ENCODE measurements at regions not wholly inside any gene's neighbourhood (a gene's known extent, or its start where the extent isn't known, plus 50 kb on each side); places are given as distances from the start of the nearest gene placed in this dataset.

GRCh38 chr4:66524781-66525180 is 854.5 kb upstream of the EPHA5 start:
- Mint-ChIP-seq H3K27me3 (ENCODE audit: insufficient read depth) (no peaks in the 10 kb centered on the region), H3K4me1 (ENCODE audit: low read depth) (no peaks in the 10 kb centered on the region), H3K4me3 (no peak overlapping the region), H3K9me3 (peaks cover 8% of the 10 kb centered on the region; the same call in 1 of the 2 replicates), H3K27ac (no peak overlapping the region), H3K36me3 (ENCODE audit: low read depth) (no peaks in the 10 kb centered on the region)
- DNase-seq: no peak
- no peak for TF ChIP-seq CTCF (IDR thresholded peaks at IDR 0.05)

- no peaks in the 10 kb centered on the region for H3K36me3 Mint-ChIP-seq (ENCODE audit: low read depth)
- no peaks in the 10 kb centered on the region for H3K27me3 Mint-ChIP-seq (ENCODE audit: insufficient read depth)
- TF ChIP-seq CTCF (IDR thresholded peaks at IDR 0.05): no peak
These were observed 852.0 kb upstream of the EPHA5 start for GRCh38 chr4:66522244-66522643.

DNA sequence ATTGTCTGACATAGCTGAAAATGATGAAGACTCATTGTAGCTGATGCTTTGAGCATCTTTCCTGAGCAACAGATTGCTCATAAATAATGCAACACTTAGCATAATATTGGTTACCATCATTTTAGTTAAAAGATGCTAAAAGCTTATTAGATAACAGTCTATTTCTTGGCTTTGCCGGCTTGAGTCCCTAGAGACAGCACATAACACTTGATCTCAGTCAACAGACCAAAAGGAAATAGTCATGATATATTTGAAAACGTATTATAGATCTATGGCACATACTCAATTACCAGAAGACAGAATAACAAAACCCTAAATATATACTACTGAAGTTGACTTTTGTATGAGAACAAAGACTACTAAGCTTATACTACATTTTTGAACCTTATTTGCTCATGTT is 846.7 kb upstream of the EPHA5 start:
- no peak overlapping the region for H3K4me3 Mint-ChIP-seq
- no peaks in the 10 kb centered on the region; the same call in 1 of the 2 replicates for H3K9me3 Mint-ChIP-seq
- no peaks in the 10 kb centered on the region for H3K27me3 Mint-ChIP-seq (ENCODE audit: insufficient read depth)
- no peak overlapping the region for H3K27ac Mint-ChIP-seq
- no peak for DNase-seq
- H3K36me3 Mint-ChIP-seq (ENCODE audit: low read depth): no peaks in the 10 kb centered on the region
- no peaks in the 10 kb centered on the region for H3K4me1 Mint-ChIP-seq (ENCODE audit: low read depth)
- TF ChIP-seq CTCF (IDR thresholded peaks at IDR 0.05): no peak

More at GRCh38 chr4:66522244-66522643, 852.0 kb upstream of the EPHA5 start:
- Mint-ChIP-seq H3K9me3 (no peaks in the 10 kb centered on the region; the same call in 1 of the 2 replicates), H3K4me3 (no peak overlapping the region), H3K27ac (no peak overlapping the region), H3K4me1 (ENCODE audit: low read depth) (no peaks in the 10 kb centered on the region)
- DNase-seq: no peak

DNA sequence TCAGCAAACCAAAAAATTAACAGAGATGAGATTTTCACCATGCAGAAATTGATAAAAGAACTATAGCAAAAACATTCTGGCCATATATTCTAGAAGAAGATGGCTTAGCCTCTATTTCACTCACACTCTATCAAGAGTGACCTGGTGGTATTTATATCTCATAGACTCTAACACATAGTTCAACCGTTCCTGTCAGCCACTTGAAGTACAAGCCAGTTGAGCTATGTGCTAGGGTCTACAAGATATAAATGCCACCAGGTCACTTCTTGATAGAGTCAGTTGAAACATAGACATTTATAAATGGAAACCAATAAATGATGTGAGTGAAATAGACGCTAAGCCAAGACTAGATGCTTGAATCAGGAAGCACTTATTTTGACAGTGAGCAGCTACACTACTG is 836.7 kb upstream of the EPHA5 start:
- no peaks in the 10 kb centered on the region for H3K4me1 Mint-ChIP-seq (ENCODE audit: low read depth)
- H3K4me3 Mint-ChIP-seq: no peak overlapping the region
- no peak overlapping the region for H3K27ac Mint-ChIP-seq
- TF ChIP-seq CTCF (IDR thresholded peaks at IDR 0.05): no peak
- no peak for DNase-seq
- H3K36me3 Mint-ChIP-seq (ENCODE audit: low read depth): no peaks in the 10 kb centered on the region
- peaks cover 4% of the 10 kb centered on the region; the same call in 1 of the 2 replicates for H3K9me3 Mint-ChIP-seq
- no peaks in the 10 kb centered on the region for H3K27me3 Mint-ChIP-seq (ENCODE audit: insufficient read depth)

GRCh38 chr4:66501997-66502396 is 831.7 kb upstream of the EPHA5 start:
- no peak overlapping the region for H3K27ac Mint-ChIP-seq
- no peak overlapping the region for H3K4me3 Mint-ChIP-seq
- DNase-seq: no peak
- H3K36me3 Mint-ChIP-seq (ENCODE audit: low read depth): no peaks in the 10 kb centered on the region
- H3K4me1 Mint-ChIP-seq (ENCODE audit: low read depth): no peaks in the 10 kb centered on the region
- TF ChIP-seq CTCF (IDR thresholded peaks at IDR 0.05): no peak
- H3K27me3 Mint-ChIP-seq (ENCODE audit: insufficient read depth): no peaks in the 10 kb centered on the region
- peaks cover 4% of the 10 kb centered on the region; the same call in 1 of the 2 replicates for H3K9me3 Mint-ChIP-seq

- Mint-ChIP-seq H3K4me3 (no peak overlapping the region), H3K9me3 (no peaks in the 10 kb centered on the region), H3K4me1 (ENCODE audit: low read depth) (peaks cover 19% of the 10 kb centered on the region), H3K27me3 (ENCODE audit: insufficient read depth) (no peaks in the 10 kb centered on the region), H3K36me3 (ENCODE audit: low read depth) (no peaks in the 10 kb centered on the region), H3K27ac (no peak overlapping the region)
- DNase-seq: no peak
- no peak for TF ChIP-seq CTCF (IDR thresholded peaks at IDR 0.05)
These were observed 820.4 kb upstream of the EPHA5 start for GRCh38 chr4:66490729-66491128.
